NCI-H1092 (cell line): ENCODE measurements at regions not wholly inside any gene's neighbourhood (a gene's known extent, or its start where the extent isn't known, plus 50 kb on each side); places are given as distances from the start of the nearest gene placed in this dataset.

Source experiments
- DNase-seq: peaks from one replicate; lab custom pipeline; 2025; lab: John Stamatoyannopoulos, UW

DNA sequence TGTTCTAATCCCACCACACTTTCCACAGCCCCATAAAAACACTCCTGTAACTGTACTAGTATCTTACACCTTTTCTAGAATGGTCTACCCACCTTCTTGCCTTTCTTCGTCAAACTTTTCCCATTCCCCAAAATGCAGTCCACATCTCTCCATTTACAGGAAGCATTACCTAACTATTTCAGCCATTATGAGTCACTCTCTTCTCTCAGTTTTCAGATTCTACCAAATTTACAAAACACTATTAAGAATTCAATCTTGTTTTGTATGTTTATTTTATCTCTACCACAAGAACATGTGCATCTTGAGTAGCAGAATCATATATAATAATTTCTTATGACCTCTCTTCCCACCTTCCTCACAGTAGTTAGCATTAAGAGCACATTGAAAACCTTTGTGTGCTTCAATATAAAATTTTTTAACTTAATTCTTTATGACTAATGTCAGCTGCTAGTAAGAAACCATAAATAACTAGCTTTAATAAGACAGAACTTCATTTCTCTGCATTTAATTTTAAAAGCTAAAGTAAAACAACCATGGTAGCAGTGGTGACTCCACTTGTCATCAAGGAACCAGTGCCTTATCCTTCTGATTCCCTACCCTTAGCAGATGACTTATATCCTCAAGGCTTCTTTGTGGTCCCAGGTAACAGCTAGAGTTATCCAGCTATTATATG is 56.6 kb upstream of the MAP2 start:
- no peak for DNase-seq

DNA sequence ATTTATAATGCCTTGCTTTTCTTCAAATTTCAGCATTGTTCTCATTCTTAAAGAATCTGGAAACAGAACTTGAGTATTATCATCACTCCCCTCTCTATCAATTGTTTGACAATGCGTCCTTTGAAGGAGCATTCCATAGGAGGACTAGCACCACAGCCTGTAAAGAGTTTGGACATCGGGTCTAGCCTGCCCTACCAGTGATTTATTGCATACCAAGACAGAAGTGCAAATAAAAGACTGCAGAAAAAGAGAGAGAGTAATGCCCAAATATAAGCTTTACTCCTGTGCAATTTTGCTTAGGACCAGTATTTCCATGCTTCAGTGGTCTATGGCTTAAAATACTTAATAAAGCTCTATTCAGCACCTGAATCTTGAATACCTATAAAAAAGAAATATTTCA is 55.4 kb upstream of the MAP2 start:
- DNase-seq: no peak

DNA sequence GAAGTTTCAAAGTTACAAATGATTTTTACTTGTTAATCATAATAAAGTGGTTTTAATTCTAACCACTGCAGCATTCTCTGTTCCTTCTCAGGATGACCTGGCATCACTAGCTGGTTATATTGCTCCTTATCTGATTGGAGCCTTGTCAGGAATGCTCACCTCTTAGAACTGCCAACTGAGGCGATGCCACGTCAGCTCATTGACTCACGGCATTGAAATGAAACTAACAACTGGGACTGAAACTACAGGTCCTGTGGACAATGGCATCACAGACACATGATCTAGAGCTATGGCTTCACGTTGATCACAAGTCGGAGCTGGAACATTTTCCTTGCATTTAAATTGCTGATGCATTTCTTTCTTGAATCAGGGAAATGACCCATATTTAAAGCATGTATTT is 54.9 kb upstream of the MAP2 start:
- no peak for DNase-seq

DNA sequence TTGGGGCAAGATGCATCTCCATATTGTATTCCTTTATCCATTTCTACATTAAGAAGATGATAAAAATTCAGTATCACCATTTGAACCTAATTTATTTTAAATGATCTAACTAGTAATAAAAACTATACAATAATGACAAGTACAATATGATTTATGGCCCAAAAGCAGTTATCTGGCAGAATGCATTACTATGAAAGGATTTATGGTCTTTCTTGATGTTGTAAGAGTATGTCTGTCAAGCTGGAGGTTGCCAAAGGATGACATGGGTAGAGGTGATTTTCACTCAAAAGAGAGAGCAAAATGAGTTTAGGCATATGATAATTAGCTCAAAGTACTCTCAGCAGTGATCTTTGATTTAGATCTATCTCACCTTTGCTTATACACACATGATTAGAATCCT is 54.2 kb upstream of the MAP2 start:
- no peak for DNase-seq

DNA sequence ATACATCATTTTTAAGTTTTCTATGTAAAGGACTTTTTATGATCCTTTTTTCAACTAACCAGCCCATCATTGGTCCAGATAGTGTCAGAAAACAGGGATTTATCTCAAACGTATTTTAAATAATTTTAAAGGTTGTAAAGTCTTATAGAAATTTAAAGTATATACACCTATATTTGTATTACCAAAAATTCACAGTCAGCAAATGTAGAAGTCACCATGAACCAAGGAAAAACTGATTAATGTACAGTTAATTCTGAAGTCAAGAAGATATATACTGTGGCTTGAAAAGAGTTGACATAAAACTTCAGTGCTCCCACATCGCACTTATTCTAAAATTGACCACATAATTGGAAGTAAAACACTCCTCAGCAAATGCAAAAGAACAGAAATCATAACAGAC is 52.4 kb upstream of the MAP2 start:
- DNase-seq: no peak
